ENCODE measurements at regions not wholly inside any gene's neighbourhood (a gene's known extent, or its start where the extent isn't known, plus 50 kb on each side); places are given as distances from the start of the nearest gene placed in this dataset.
"Not testable (repeated sequence)": the region's sequence is repeated elsewhere in the genome, so short reads cannot be mapped to it uniquely, and the experiment has no call there.

GRCh38 chr7:119908948-119909347 lies 364.0 kb upstream of the KCND2 start:
- intact Hi-C loops (cut with micrococcal nuclease) = no loop called here
- H3K4me2 ChIP-seq (ENCODE audit: low read depth, low read length) = no peak overlapping the region
- H3K9me1 ChIP-seq (ENCODE audit: insufficient read depth, low read length) = no peaks in the 10 kb centered on the region
- H2AFZ ChIP-seq (replicated peaks; ENCODE audit: low read length, poor library complexity) = no peak overlapping the region
- H2AK9ac ChIP-seq (replicated peaks; ENCODE audit: low read depth, low read length, poor library complexity) = no peak overlapping the region
- no TSS peak for BruUV-seq (replicated peaks)
- no peak overlapping the region for H4K5ac ChIP-seq (ENCODE audit: low read depth, low read length)
- H3K23ac ChIP-seq (ENCODE audit: low read depth, low read length) = no peak overlapping the region
- no peak for ATAC-seq (ENCODE audit: low read depth)
- no peak overlapping the region for H2BK120ac ChIP-seq (ENCODE audit: low read depth, low read length)
- CTCF ChIA-PET = interaction anchor here (0.7 to 1.1 kb wide), 2 partner anchors 13 to 16 kb away, joined by 3 read pairs; no protein-coding TSS in a partner anchor
- H3K56ac ChIP-seq (ENCODE audit: extremely low read depth, insufficient read depth, low read length) = no peak overlapping the region
- H3K79me1 ChIP-seq (ENCODE audit: low read depth in 1 of 2, low read length in 2 of 2) = no peaks in the 10 kb centered on the region
- H2BK20ac ChIP-seq (ENCODE audit: low read depth, low read length) = no peak overlapping the region
- H3K4me1 ChIP-seq (ENCODE audit: control insufficient read depth, insufficient read depth, low read length) = no peaks in the 10 kb centered on the region
- no peak overlapping the region for H3K9ac ChIP-seq (ENCODE audit: low read depth, low read length)
- H3K4ac ChIP-seq (ENCODE audit: low read depth, low read length) = no peak overlapping the region
- no peak overlapping the region for H3K18ac ChIP-seq (ENCODE audit: low read depth, low read length)
- no peaks in the 10 kb centered on the region for H3K36me3 ChIP-seq (ENCODE audit: control insufficient read depth, insufficient read depth, low read length)
- no peak overlapping the region for H4K8ac ChIP-seq (ENCODE audit: low read depth in 2 of 2, low read length in 2 of 2)
- H2BK5ac ChIP-seq (ENCODE audit: low read depth, low read length, poor library complexity, severe bottlenecking) = no peak overlapping the region
- dilution Hi-C loops (cut with HindIII; ENCODE audit: low sequenced_read_pairs, unreplicated experiment) = no loop called here
- no peak overlapping the region for H2BK15ac ChIP-seq (ENCODE audit: low read depth, low read length)
- no peak for TF ChIP-seq CEBPB (IDR thresholded peaks at IDR 0.05; ENCODE audit: low read depth, low read length)
- no peak for TF ChIP-seq USF2 (IDR thresholded peaks at IDR 0.05; ENCODE audit: low read depth, low read length)
- no peak for TF ChIP-seq POLR2A (IDR thresholded peaks at IDR 0.05; ENCODE audit: low read depth, low read length)
- no peak for TF ChIP-seq BHLHE40 (IDR thresholded peaks at IDR 0.05; ENCODE audit: low read depth, low read length)
- no peak for TF ChIP-seq SMC3 (IDR thresholded peaks at IDR 0.05; ENCODE audit: low read depth, low read length)
- TF ChIP-seq RFX5 (IDR thresholded peaks at IDR 0.05; ENCODE audit: low read depth, low read length) = no peak
- TF ChIP-seq FOS (IDR thresholded peaks at IDR 0.05; ENCODE audit: low read depth, low read length) = no peak
- no peak for TF ChIP-seq MXI1 (IDR thresholded peaks at IDR 0.05; ENCODE audit: borderline replicate concordance, low read depth, low read length)
- H3K27me3 ChIP-seq (ENCODE audit: control insufficient read depth, insufficient read depth, low read length) = no peaks in the 10 kb centered on the region
- H3K4me3 ChIP-seq (ENCODE audit: insufficient read depth, low read depth, low read length) = no peak overlapping the region
- no peak overlapping the region for H4K91ac ChIP-seq (ENCODE audit: insufficient read depth, low read depth, low read length)
- POLR2A ChIA-PET (ENCODE audit: unreplicated experiment) = no interaction called here
- DNase-seq = no peak
- in situ Hi-C loops (cut with MboI; ENCODE audit: low sequenced_read_pairs) = no loop called here
- H2AK5ac ChIP-seq (ENCODE audit: low read depth, low read length) = no peak overlapping the region
- WGBS, 2 experiments (ENCODE audit: extremely low coverage in 2 of 2, insufficient read length in 1 of 2) = no CpG with 5 or more reads among the region's 4 CpGs
- H4K20me1 ChIP-seq (ENCODE audit: insufficient read depth, low read length) = no peaks in the 10 kb centered on the region
- H3K27ac ChIP-seq (ENCODE audit: insufficient read depth, low read length) = no peak overlapping the region
- no peak overlapping the region for H3K14ac ChIP-seq (replicated peaks; ENCODE audit: low read depth, low read length)
- H3K9me3 ChIP-seq (ENCODE audit: control insufficient read depth, insufficient read depth, low read length) = no peaks in the 10 kb centered on the region

- H3K9ac ChIP-seq (ENCODE audit: low read depth, low read length); H2BK120ac ChIP-seq (ENCODE audit: low read depth, low read length); H3K4me1 ChIP-seq (ENCODE audit: control insufficient read depth, insufficient read depth, low read length); H3K27ac ChIP-seq (ENCODE audit: insufficient read depth, low read length); H2BK5ac ChIP-seq (ENCODE audit: low read depth, low read length, poor library complexity, severe bottlenecking); H3K4ac ChIP-seq (ENCODE audit: low read depth, low read length); H3K4me3 ChIP-seq (ENCODE audit: insufficient read depth, low read depth, low read length); H3K14ac ChIP-seq (replicated peaks; ENCODE audit: low read depth, low read length); H2AK5ac ChIP-seq (ENCODE audit: low read depth, low read length); H3K9me1 ChIP-seq (ENCODE audit: insufficient read depth, low read length); H3K36me3 ChIP-seq (ENCODE audit: control insufficient read depth, insufficient read depth, low read length); H2AFZ ChIP-seq (replicated peaks; ENCODE audit: low read length, poor library complexity); H2BK15ac ChIP-seq (ENCODE audit: low read depth, low read length); H3K23ac ChIP-seq (ENCODE audit: low read depth, low read length); H3K56ac ChIP-seq (ENCODE audit: extremely low read depth, insufficient read depth, low read length); H2BK20ac ChIP-seq (ENCODE audit: low read depth, low read length); H4K8ac ChIP-seq (ENCODE audit: low read depth in 2 of 2, low read length in 2 of 2); H3K9me3 ChIP-seq (ENCODE audit: control insufficient read depth, insufficient read depth, low read length); in situ Hi-C loops (cut with MboI; ENCODE audit: low sequenced_read_pairs); DNase-seq; H4K91ac ChIP-seq (ENCODE audit: insufficient read depth, low read depth, low read length); H3K4me2 ChIP-seq (ENCODE audit: low read depth, low read length); dilution Hi-C loops (cut with HindIII; ENCODE audit: low sequenced_read_pairs, unreplicated experiment); H3K79me1 ChIP-seq (ENCODE audit: low read depth in 1 of 2, low read length in 2 of 2); H2AK9ac ChIP-seq (replicated peaks; ENCODE audit: low read depth, low read length, poor library complexity); H3K27me3 ChIP-seq (ENCODE audit: control insufficient read depth, insufficient read depth, low read length); H4K20me1 ChIP-seq (ENCODE audit: insufficient read depth, low read length); POLR2A ChIA-PET (ENCODE audit: unreplicated experiment); BruUV-seq (replicated peaks); H4K5ac ChIP-seq (ENCODE audit: low read depth, low read length); CTCF ChIA-PET; H3K18ac ChIP-seq (ENCODE audit: low read depth, low read length); intact Hi-C loops (cut with micrococcal nuclease); ATAC-seq (ENCODE audit: low read depth): not testable (repeated sequence)
These were observed 358.9 kb upstream of the KCND2 start for GRCh38 chr7:119914119-119914518.

Data from IMR-90 (cell line).